ENCODE measurements at regions not wholly inside any gene's neighbourhood (a gene's known extent, or its start where the extent isn't known, plus 50 kb on each side); places are given as distances from the start of the nearest gene placed in this dataset.

DNA sequence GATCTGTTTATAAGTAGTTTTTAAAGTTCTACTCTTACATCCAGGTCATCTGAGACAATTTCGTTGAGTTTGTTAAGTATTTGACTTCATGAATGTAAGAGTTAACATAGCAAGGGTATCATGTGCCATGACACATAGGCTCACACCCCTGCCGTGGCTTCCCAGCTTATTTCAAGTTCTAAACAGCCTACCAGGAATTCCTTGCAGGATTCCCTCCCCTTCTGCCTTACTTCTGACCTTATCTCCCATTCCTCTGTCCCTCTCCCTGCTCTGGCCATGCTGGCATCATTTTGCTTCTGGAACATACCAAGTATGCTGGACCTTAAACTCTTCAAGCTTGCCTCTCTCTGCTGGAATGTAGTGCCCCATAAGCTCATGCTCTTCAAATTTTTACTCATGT, 369.9 kb upstream of the PCDH7 start:
- TF ChIP-seq, protein P1, sequence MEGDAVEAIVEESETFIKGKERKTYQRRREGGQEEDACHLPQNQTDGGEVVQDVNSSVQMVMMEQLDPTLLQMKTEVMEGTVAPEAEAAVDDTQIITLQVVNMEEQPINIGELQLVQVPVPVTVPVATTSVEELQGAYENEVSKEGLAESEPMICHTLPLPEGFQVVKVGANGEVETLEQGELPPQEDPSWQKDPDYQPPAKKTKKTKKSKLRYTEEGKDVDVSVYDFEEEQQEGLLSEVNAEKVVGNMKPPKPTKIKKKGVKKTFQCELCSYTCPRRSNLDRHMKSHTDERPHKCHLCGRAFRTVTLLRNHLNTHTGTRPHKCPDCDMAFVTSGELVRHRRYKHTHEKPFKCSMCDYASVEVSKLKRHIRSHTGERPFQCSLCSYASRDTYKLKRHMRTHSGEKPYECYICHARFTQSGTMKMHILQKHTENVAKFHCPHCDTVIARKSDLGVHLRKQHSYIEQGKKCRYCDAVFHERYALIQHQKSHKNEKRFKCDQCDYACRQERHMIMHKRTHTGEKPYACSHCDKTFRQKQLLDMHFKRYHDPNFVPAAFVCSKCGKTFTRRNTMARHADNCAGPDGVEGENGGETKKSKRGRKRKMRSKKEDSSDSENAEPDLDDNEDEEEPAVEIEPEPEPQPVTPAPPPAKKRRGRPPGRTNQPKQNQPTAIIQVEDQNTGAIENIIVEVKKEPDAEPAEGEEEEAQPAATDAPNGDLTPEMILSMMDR (IDR thresholded peaks at IDR 0.05; ENCODE audit: control extremely low read depth, extremely low read depth), result no peak
- no peak for ATAC-seq (ENCODE audit: insufficient read depth, low FRiP score)
- no peak overlapping the region for H3K4me3 ChIP-seq

DNA sequence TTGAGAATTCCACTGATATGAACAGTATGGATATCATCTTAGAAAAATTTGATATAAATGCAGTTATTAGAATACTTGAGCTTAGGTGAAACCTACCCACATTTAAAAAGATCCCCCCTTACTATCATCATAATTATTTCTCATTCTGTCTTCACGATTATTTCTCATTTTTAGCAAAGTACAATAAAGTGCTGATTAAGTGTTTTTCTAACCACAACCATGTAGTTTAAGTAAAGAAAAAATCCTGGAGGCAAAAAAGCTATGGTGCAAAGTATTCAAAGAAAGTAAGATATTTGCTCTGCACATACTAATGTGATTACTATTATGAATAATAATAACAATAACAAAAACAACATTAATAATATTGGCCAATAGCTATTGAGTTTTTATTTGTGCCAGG, 365.6 kb upstream of the PCDH7 start:
- WGBS, 2 donors, result 82 to 85% methylated on average over 1 of the region's 1 CpG
- H3K27ac ChIP-seq (ENCODE audit: low read depth in 1 of 2, low read length in 1 of 2), result no peak overlapping the region
- no peaks in the 10 kb centered on the region for H3K9me3 ChIP-seq (ENCODE audit: control insufficient read depth in 4 of 4, insufficient read depth in 3 of 4, low read length in 3 of 4)
- no peaks in the 10 kb centered on the region for H3K36me3 ChIP-seq (ENCODE audit: control insufficient read depth in 4 of 4, insufficient read depth in 4 of 4, low read length in 4 of 4)
- ATAC-seq (ENCODE audit: insufficient read depth, low FRiP score), result no peak
- H3K4me1 ChIP-seq (ENCODE audit: control insufficient read depth in 5 of 5, insufficient read depth in 5 of 5, low read length in 5 of 5), result no peaks in the 10 kb centered on the region
- no peak overlapping the region for H3K9ac ChIP-seq (ENCODE audit: insufficient read depth in 1 of 2, low read length in 2 of 2)
- no peak for DNase-seq
- H3K27me3 ChIP-seq (ENCODE audit: control insufficient read depth in 3 of 3, insufficient read depth in 3 of 3, low read length in 2 of 3), result no peaks in the 10 kb centered on the region
- H3K4me3 ChIP-seq, result no peak overlapping the region
- TF ChIP-seq, protein P1 (IDR thresholded peaks at IDR 0.05; ENCODE audit: control extremely low read depth, extremely low read depth), result no peak

More for the DNA sequence above, 369.9 kb upstream of the PCDH7 start:
- Histone ChIP-seq H3K36me3 (ENCODE audit: control insufficient read depth in 4 of 4, insufficient read depth in 4 of 4, low read length in 4 of 4) (no peaks in the 10 kb centered on the region), H3K4me1 (ENCODE audit: control insufficient read depth in 5 of 5, insufficient read depth in 5 of 5, low read length in 5 of 5) (no peaks in the 10 kb centered on the region), H3K27ac (ENCODE audit: low read depth in 1 of 2, low read length in 1 of 2) (no peak overlapping the region), H3K9ac (ENCODE audit: insufficient read depth in 1 of 2, low read length in 2 of 2) (no peak overlapping the region), H3K27me3 (ENCODE audit: control insufficient read depth in 3 of 3, insufficient read depth in 3 of 3, low read length in 2 of 3) (no peaks in the 10 kb centered on the region), H3K9me3 (ENCODE audit: control insufficient read depth in 4 of 4, insufficient read depth in 3 of 4, low read length in 3 of 4) (no peaks in the 10 kb centered on the region)
- DNase-seq, result no peak
- 57 to 65% methylated on average over 2 of the region's 2 CpGs for WGBS, 2 donors

DNA sequence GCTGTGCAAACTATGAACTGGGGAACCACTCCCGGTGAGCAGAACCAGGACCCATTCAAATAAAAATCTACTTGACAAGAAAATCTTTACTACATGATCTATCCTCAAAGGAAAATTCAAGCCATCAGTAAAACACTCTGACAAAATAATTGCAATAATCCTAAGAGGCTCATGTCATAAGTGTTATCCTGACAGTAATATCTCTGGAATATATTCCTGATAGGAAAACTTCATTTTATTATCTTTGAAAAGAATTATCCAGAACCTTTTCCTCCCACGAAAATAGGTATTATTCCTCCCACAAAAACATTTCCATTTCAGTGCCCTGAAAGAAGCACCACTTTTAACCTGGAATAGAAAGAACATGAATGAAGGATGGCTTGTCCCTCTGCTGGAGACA, 357.7 kb upstream of the PCDH7 start:
- Histone ChIP-seq H3K9ac (ENCODE audit: insufficient read depth in 1 of 2, low read length in 2 of 2) (no peak overlapping the region), H3K27ac (ENCODE audit: low read depth in 1 of 2, low read length in 1 of 2) (no peak overlapping the region), H3K36me3 (ENCODE audit: control insufficient read depth in 4 of 4, insufficient read depth in 4 of 4, low read length in 4 of 4) (no peaks in the 10 kb centered on the region), H3K9me3 (ENCODE audit: control insufficient read depth in 4 of 4, insufficient read depth in 3 of 4, low read length in 3 of 4) (peaks cover 0 to 4% (median under 1%) of the 10 kb centered on the region in 4 donors), H3K4me3 (no peak overlapping the region), H3K4me1 (ENCODE audit: control insufficient read depth in 5 of 5, insufficient read depth in 5 of 5, low read length in 5 of 5) (no peaks in the 10 kb centered on the region), H3K27me3 (ENCODE audit: control insufficient read depth in 3 of 3, insufficient read depth in 3 of 3, low read length in 2 of 3) (no peaks in the 10 kb centered on the region)
- no peak for DNase-seq
- TF ChIP-seq, protein P1 (IDR thresholded peaks at IDR 0.05; ENCODE audit: control extremely low read depth, extremely low read depth), result no peak
- ATAC-seq (ENCODE audit: insufficient read depth, low FRiP score), result no peak
- 78 to 80% methylated on average over 2 of the region's 2 CpGs for WGBS, 2 donors

DNA sequence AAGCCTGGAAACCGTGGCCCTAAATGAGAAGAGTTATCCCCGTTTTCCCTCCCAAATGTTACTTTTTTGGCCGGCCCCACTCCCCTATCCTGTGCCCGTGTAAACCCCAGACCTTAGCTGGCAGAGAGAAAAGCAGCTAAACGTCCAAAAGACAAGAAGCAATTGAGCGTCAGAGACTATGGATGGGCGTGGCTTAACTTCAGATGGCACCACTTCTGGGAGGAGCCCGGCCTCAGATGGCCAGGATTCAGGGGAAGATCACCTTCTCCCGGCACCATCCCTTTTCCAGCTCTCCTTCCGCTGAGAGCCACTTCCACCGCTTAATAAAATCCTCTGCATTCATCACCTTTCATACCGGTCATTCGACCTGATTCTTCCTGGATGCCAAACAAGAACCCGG, 350.1 kb upstream of the PCDH7 start:
- Histone ChIP-seq H3K27me3 (ENCODE audit: control insufficient read depth in 3 of 3, insufficient read depth in 3 of 3, low read length in 2 of 3) (no peaks in the 10 kb centered on the region), H3K4me1 (ENCODE audit: control insufficient read depth in 5 of 5, insufficient read depth in 5 of 5, low read length in 5 of 5) (no peaks in the 10 kb centered on the region), H3K9ac (ENCODE audit: insufficient read depth in 1 of 2, low read length in 2 of 2) (no peak overlapping the region), H3K27ac (ENCODE audit: low read depth in 1 of 2, low read length in 1 of 2) (no peak overlapping the region), H3K4me3 (no peak overlapping the region), H3K9me3 (ENCODE audit: control insufficient read depth in 4 of 4, insufficient read depth in 3 of 4, low read length in 3 of 4) (peaks cover 0 to 4% (median 0%) of the 10 kb centered on the region in 4 donors), H3K36me3 (ENCODE audit: control insufficient read depth in 4 of 4, insufficient read depth in 4 of 4, low read length in 4 of 4) (no peaks in the 10 kb centered on the region)
- DNase-seq (no peak), ATAC-seq (ENCODE audit: insufficient read depth, low FRiP score) (no peak)
- 89 to 92% methylated on average over 14 of the region's 14 CpGs for WGBS, 2 donors
- TF ChIP-seq, protein P1 (IDR thresholded peaks at IDR 0.05; ENCODE audit: control extremely low read depth, extremely low read depth), result no peak
